HL-60 (cell line): ENCODE measurements at regions not wholly inside any gene's neighbourhood (a gene's known extent, or its start where the extent isn't known, plus 50 kb on each side); places are given as distances from the start of the nearest gene placed in this dataset.

Source experiments
- DNase-seq, 2 experiments: peaks; one replicate each; pipeline ENCODE4 v3.0.0-alpha.2; 2010 to 2020; ENCODE audit warnings: low read depth in 1 of 2, low spot score in 1 of 2
- H3K27ac ChIP-seq: fragments of 250-450 bp; sonication (Bioruptor Pico); replicated peaks from 2 replicates; pipeline ENCODE4 v1.5.1; 2020; ENCODE audit warnings: mild to moderate bottlenecking, moderate library complexity
- H3K27me3 ChIP-seq: fragments of 250-450 bp; sonication (Bioruptor Pico); 2 replicates; pipeline ENCODE4 v1.5.1; 2021; ENCODE audit warnings: mild to moderate bottlenecking, moderate library complexity; ENCODE audit not compliant: insufficient read depth, poor library complexity, severe bottlenecking
- H3K4me3 ChIP-seq: replicated peaks from 2 replicates; pipeline ENCODE4 v1.5.1; 2011; ENCODE audit warnings: mild to moderate bottlenecking, control low read depth, low read length; ENCODE audit not compliant: insufficient read depth
- CTCF ChIP-seq: IDR thresholded peaks from one replicate; pipeline ENCODE4 v1.5.1; 2011; ENCODE audit warnings: low read length, control low read depth, inconsistent platforms; ENCODE audit not compliant: insufficient read depth
- GABPA ChIP-seq: IDR thresholded peaks from 2 replicates; pipeline ENCODE4 v1.6.1; 2012; ENCODE audit warnings: low read depth
- POLR2AphosphoS5 ChIP-seq: IDR thresholded peaks from 2 replicates; pipeline ENCODE4 v1.6.1; 2012; ENCODE audit warnings: low read depth
- REST ChIP-seq: IDR thresholded peaks from 2 replicates; pipeline ENCODE4 v1.6.1; 2012; ENCODE audit warnings: low read depth; ENCODE audit not compliant: insufficient replicate concordance
- SPI1 ChIP-seq: IDR thresholded peaks from 2 replicates; pipeline ENCODE4 v1.6.1; 2012; ENCODE audit warnings: low read depth, mild to moderate bottlenecking, borderline replicate concordance

- H3K4me3 ChIP-seq = no peak overlapping the region
- no peak overlapping the region for H3K27ac ChIP-seq
- no peak for DNase-seq
- H3K27me3 ChIP-seq = no peaks in the 10 kb centered on the region
- TF ChIP-seq POLR2AphosphoS5 = no peak
- no peak for TF ChIP-seq CTCF
- no peak for TF ChIP-seq GABPA
- TF ChIP-seq REST = no peak
- TF ChIP-seq SPI1 = no peak
Observed at GRCh38 chr9:108496846-108497245, 358.9 kb downstream of the ACTL7B start.

GRCh38 chr9:108489567-108489966 lies 366.2 kb downstream of the ACTL7B start:
- no peak for TF ChIP-seq CTCF
- no peak for TF ChIP-seq POLR2AphosphoS5
- no peak for TF ChIP-seq SPI1
- no peak for TF ChIP-seq GABPA
- TF ChIP-seq REST = no peak
- no peak for DNase-seq
- H3K27ac ChIP-seq = no peak overlapping the region
- no peaks in the 10 kb centered on the region for H3K27me3 ChIP-seq
- H3K4me3 ChIP-seq = no peak overlapping the region

- no peak for TF ChIP-seq POLR2AphosphoS5
- TF ChIP-seq REST = no peak
- no peak for TF ChIP-seq SPI1
- TF ChIP-seq GABPA = no peak
- no peak overlapping the region for H3K27ac ChIP-seq
- H3K4me3 ChIP-seq = no peak overlapping the region
- no peak for DNase-seq
- no peaks in the 10 kb centered on the region for H3K27me3 ChIP-seq
Observed at GRCh38 chr9:108486831-108487230, 369.0 kb downstream of the ACTL7B start.

- DNase-seq = no peak
- H3K4me3 ChIP-seq = no peak overlapping the region
- TF ChIP-seq GABPA = no peak
- no peak for TF ChIP-seq REST
- no peak for TF ChIP-seq POLR2AphosphoS5
- no peak for TF ChIP-seq SPI1
- no peak for TF ChIP-seq CTCF
- no peak overlapping the region for H3K27ac ChIP-seq
- H3K27me3 ChIP-seq = no peaks in the 10 kb centered on the region
Observed at GRCh38 chr9:108484468-108484867, 371.3 kb downstream of the ACTL7B start.
